ENCODE measurements at regions not wholly inside any gene's neighbourhood (a gene's known extent, or its start where the extent isn't known, plus 50 kb on each side); places are given as distances from the start of the nearest gene placed in this dataset.

DNA sequence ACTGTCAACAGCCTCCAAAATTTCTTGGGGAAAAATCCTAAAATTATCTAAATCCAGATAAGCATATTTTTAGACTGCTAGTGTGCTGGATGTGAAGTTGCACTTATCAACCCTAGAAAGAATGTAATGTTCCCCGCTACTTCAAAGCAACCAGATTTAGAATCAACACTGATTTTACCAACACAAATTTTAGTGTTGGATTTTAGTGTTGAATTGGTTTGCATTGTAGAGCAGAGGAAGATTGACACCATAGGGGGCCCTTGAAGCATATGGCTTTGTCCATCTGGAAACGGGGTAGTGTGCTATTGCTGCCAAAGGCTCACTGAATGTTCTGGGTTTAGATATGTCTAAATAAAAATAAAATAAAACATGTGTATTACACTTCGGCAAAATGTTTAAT is 126.3 kb upstream of the EMCN start:
- TF ChIP-seq CTCF (IDR thresholded peaks at IDR 0.05) (no peak), EP300 (IDR thresholded peaks at IDR 0.05) (no peak), POLR2A (IDR thresholded peaks at IDR 0.05) (no peak), POLR2AphosphoS5 (IDR thresholded peaks at IDR 0.05) (no peak)
- H3K4me1 ChIP-seq, result no peaks in the 10 kb centered on the region
- no peak overlapping the region for H3K4me3 ChIP-seq
- intact Hi-C loops (cut with DNase I), result no loop called here
- H3K9me3 ChIP-seq, result no peaks in the 10 kb centered on the region
- 75 to 80% methylated on average over 3 of the region's 3 CpGs for WGBS, 2 donors
- no peak for DNase-seq
- no peaks in the 10 kb centered on the region for H3K36me3 ChIP-seq
- H3K27me3 ChIP-seq, result no peaks in the 10 kb centered on the region
- H3K27ac ChIP-seq, result no peak overlapping the region

- no peak for DNase-seq
- intact Hi-C loops (cut with DNase I), result no loop called here
Measured at GRCh38 chr4:100641336-100641735, 123.5 kb upstream of the EMCN start.

DNA sequence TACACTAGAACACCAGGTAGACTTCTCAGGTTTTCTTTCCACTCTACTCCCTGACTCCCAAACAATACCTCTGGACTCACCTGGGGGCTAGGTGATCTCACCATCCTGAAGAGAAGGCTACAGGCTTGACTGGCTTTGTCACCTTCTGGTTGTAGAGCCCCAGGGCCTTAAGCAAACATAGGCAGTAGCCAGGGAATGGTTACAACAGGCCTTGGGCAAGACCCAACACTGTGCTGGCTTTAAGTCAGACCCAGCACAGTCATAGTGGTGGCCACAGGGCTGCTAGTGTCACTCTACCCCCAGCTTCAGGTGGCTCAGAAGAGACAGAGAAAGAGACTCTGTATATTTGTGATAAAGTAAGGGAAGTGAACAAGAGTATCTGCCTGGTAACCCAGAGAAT is 118.1 kb upstream of the EMCN start:
- Histone ChIP-seq H3K27ac (no peak overlapping the region), H3K27me3 (no peaks in the 10 kb centered on the region), H3K4me1 (no peaks in the 10 kb centered on the region), H3K4me3 (no peak overlapping the region), H3K9me3 (no peaks in the 10 kb centered on the region), H3K36me3 (no peaks in the 10 kb centered on the region)
- intact Hi-C loops (cut with DNase I), result no loop called here
- no peak for DNase-seq
- TF ChIP-seq EP300 (IDR thresholded peaks at IDR 0.05) (no peak), POLR2A (IDR thresholded peaks at IDR 0.05) (no peak), CTCF (IDR thresholded peaks at IDR 0.05) (no peak), POLR2AphosphoS5 (IDR thresholded peaks at IDR 0.05) (no peak)

More at GRCh38 chr4:100641336-100641735, 123.5 kb upstream of the EMCN start:
- H3K4me3 ChIP-seq, result no peak overlapping the region
- no peaks in the 10 kb centered on the region for H3K4me1 ChIP-seq
- no peak for TF ChIP-seq CTCF (IDR thresholded peaks at IDR 0.05)
- no peak for TF ChIP-seq EP300 (IDR thresholded peaks at IDR 0.05)
- no peak for TF ChIP-seq POLR2A (IDR thresholded peaks at IDR 0.05)
- TF ChIP-seq POLR2AphosphoS5 (IDR thresholded peaks at IDR 0.05), result no peak
- H3K36me3 ChIP-seq, result no peaks in the 10 kb centered on the region
- H3K9me3 ChIP-seq, result no peaks in the 10 kb centered on the region
- no peak overlapping the region for H3K27ac ChIP-seq
- no peaks in the 10 kb centered on the region for H3K27me3 ChIP-seq

DNA sequence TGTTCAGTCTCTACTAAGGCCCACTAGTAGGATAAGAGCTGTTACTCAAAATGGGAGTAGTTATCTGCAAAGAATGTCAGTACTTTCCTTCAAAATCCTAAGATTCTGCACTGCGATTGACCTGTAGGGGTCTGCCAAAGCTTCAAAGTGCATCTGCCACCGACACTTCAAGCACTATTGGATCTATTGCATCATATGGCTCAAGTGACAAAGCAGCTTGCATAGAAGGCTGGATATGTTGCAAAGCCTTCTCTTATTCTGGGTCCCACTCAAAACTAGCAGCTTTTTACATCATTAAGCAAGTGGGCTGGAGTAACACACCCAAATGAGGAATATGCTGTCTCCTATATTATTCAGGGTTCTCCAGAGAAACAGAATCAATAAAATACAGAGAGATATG is 115.4 kb upstream of the EMCN start:
- Histone ChIP-seq H3K9me3 (no peaks in the 10 kb centered on the region), H3K27ac (no peak overlapping the region), H3K4me3 (no peak overlapping the region), H3K4me1 (no peaks in the 10 kb centered on the region), H3K36me3 (no peaks in the 10 kb centered on the region), H3K27me3 (no peaks in the 10 kb centered on the region)
- 87 to 89% methylated on average over 2 of the region's 2 CpGs for WGBS, 2 donors
- TF ChIP-seq EP300 (IDR thresholded peaks at IDR 0.05), result no peak
- no peak for TF ChIP-seq POLR2AphosphoS5 (IDR thresholded peaks at IDR 0.05)
- no peak for TF ChIP-seq CTCF (IDR thresholded peaks at IDR 0.05)
- no peak for TF ChIP-seq POLR2A (IDR thresholded peaks at IDR 0.05)
- no peak for DNase-seq
- intact Hi-C loops (cut with DNase I), result no loop called here

DNA sequence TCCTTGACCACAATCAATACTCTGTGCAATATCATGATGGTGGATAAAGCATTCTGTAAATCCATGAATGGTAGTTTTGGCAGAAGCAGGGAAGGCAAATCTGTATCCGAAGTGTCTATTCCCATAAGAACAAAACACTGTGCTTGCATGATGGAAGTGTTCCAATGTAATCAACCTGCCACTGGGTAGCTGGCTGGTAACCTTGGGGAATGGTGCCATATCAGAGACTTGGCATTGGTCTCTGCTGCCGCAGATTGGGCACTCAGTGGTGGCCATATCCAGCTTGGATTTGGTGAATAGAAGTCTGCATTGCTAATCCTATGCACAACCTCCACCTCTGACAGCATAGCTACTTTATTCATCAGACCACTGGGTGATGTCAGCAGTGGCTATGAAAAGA is 114.3 kb upstream of the EMCN start:
- intact Hi-C loops (cut with DNase I), result no loop called here
- 91% methylated on average over 2 of the region's 2 CpGs for WGBS, 2 donors
- no peak overlapping the region for H3K4me3 ChIP-seq
- TF ChIP-seq CTCF (IDR thresholded peaks at IDR 0.05) (no peak), POLR2A (IDR thresholded peaks at IDR 0.05) (no peak), EP300 (IDR thresholded peaks at IDR 0.05) (no peak), POLR2AphosphoS5 (IDR thresholded peaks at IDR 0.05) (no peak)
- no peaks in the 10 kb centered on the region for H3K9me3 ChIP-seq
- no peaks in the 10 kb centered on the region for H3K4me1 ChIP-seq
- DNase-seq, result no peak
- H3K27me3 ChIP-seq, result no peaks in the 10 kb centered on the region
- no peaks in the 10 kb centered on the region for H3K36me3 ChIP-seq
- no peak overlapping the region for H3K27ac ChIP-seq

Measured in sigmoid colon (tissue), 6 donors.